Activated CD4-positive, alpha-beta memory T cell treated with anti-CD3 and anti-CD28 coated beads for 36 hours (primary cell): ENCODE measurements at regions not wholly inside any gene's neighbourhood (a gene's known extent, or its start where the extent isn't known, plus 50 kb on each side); places are given as distances from the start of the nearest gene placed in this dataset.

Source experiments
- CTCF ChIA-PET: fragments of 350-600 bp; sonication (Branson Sonifier 250); formaldehyde crosslinking; loops from one replicate; lab custom pipeline; 2021; ENCODE audit warnings: antibody characterized with exemption, inconsistent platforms; lab: Charles Lee
- POLR2A ChIA-PET: fragments of 350-600 bp; sonication (Branson Sonifier 250); formaldehyde crosslinking; loops from one replicate; lab custom pipeline; 2021; ENCODE audit warnings: antibody characterized with exemption; lab: Charles Lee
- DNase-seq: peaks from one replicate; pipeline ENCODE4 v3.0.0-alpha.2; 2020
- H3K27ac Mint-ChIP-seq: one replicate; pipeline ENCODE4 v1.8.0; 2021; ENCODE audit warnings: mixed read lengths
- H3K27me3 Mint-ChIP-seq: one replicate; pipeline ENCODE4 v1.8.0; 2021; ENCODE audit warnings: mixed read lengths
- H3K36me3 Mint-ChIP-seq: one replicate; pipeline ENCODE4 v1.8.0; 2021; ENCODE audit warnings: mixed read lengths
- H3K4me1 Mint-ChIP-seq: one replicate; pipeline ENCODE4 v1.8.0; 2021; ENCODE audit warnings: low read depth, mixed read lengths
- H3K4me3 Mint-ChIP-seq: one replicate; pipeline ENCODE4 v1.8.0; 2021; ENCODE audit warnings: mild to moderate bottlenecking, mixed read lengths
- H3K9me3 Mint-ChIP-seq: one replicate; pipeline ENCODE4 v1.8.0; 2021; ENCODE audit warnings: mixed read lengths
- intact Hi-C: fragments of 100-400 bp; cut with micrococcal nuclease; formaldehyde crosslinking; loops from one replicate; pipeline ENCODE4 v1.15.1; 2023

DNA sequence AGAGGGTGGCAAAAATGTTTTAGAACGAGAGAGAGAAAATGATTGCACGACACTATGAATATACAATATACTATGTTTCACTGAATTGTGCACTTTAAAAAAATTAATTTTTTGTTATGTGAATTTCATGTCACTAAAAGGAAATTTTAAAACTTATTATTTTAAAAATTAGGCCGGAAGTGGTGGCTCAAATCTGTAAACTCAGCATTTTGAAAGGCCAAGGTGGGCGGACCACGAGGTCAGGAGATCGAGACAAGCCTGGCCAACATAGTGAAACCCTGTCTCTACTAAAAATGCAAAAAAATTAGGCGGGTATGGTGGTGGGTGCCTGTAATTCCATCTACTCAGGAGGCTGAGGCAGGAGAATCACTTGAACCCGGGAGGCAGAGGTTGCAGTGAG lies 642.5 kb downstream of the XPNPEP1 start:
- H3K27ac Mint-ChIP-seq: no peak overlapping the region
- DNase-seq: no peak
- no peak overlapping the region for H3K4me3 Mint-ChIP-seq
- no peaks in the 10 kb centered on the region for H3K4me1 Mint-ChIP-seq
- H3K9me3 Mint-ChIP-seq: no peaks in the 10 kb centered on the region
- no peaks in the 10 kb centered on the region for H3K27me3 Mint-ChIP-seq
- H3K36me3 Mint-ChIP-seq: no peaks in the 10 kb centered on the region
- CTCF ChIA-PET: no interaction called here
- POLR2A ChIA-PET: no interaction called here
- intact Hi-C loops: no loop called here

GRCh38 chr10:109277456-109277855 lies 645.9 kb downstream of the XPNPEP1 start:
- Mint-ChIP-seq H3K4me1 (no peaks in the 10 kb centered on the region), H3K9me3 (no peaks in the 10 kb centered on the region)
- intact Hi-C loops: no loop called here

DNA sequence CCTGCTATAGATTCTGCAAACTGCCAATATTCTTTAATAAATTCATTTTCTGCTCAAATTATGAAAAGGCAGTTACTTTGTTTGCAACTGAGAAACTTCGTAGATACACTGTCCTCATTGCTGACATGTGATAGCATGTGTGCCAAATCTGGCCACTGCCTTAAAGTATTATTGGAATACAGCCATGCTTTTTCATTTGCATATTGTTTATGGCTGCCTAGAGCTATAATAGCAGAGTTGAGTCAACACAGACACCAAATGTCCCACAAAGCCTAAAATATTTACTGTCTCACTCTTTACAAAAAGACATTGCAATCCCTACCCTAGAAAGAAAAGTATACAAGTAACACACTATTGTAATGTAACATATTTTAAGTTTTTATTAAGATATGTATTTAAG lies 647.4 kb downstream of the XPNPEP1 start:
- no peaks in the 10 kb centered on the region for H3K9me3 Mint-ChIP-seq
- no peak overlapping the region for H3K4me3 Mint-ChIP-seq
- H3K27ac Mint-ChIP-seq: no peak overlapping the region
- H3K4me1 Mint-ChIP-seq: no peaks in the 10 kb centered on the region
- ChIA-PET POLR2A (no interaction called here), CTCF (no interaction called here)
- intact Hi-C loops: no loop called here
- no peaks in the 10 kb centered on the region for H3K27me3 Mint-ChIP-seq
- no peaks in the 10 kb centered on the region for H3K36me3 Mint-ChIP-seq
- DNase-seq: no peak

More at GRCh38 chr10:109277456-109277855, 645.9 kb downstream of the XPNPEP1 start:
- no peak for DNase-seq
- H3K36me3 Mint-ChIP-seq: no peaks in the 10 kb centered on the region
- H3K27me3 Mint-ChIP-seq: no peaks in the 10 kb centered on the region
- no peak overlapping the region for H3K27ac Mint-ChIP-seq
- H3K4me3 Mint-ChIP-seq: no peak overlapping the region
- ChIA-PET POLR2A (no interaction called here), CTCF (no interaction called here)

DNA sequence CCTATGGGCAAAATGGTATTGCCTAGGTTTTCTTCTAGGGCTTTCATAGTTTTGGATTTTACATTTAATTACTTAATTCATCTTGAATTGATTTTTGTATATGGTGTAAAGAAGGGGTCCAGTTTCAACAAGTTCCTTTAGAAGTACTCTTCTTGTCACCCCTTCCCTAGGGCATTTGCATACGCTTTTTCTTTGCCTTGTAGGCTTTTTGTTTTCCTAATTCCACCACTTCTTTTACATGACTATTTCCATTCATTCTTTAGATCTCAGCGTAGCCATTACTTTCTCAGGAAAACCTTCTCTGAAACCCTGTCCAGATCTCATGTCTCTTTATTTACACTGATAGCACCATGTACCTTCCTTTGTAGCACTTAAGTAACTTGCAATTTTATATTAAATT lies 648.6 kb downstream of the XPNPEP1 start:
- Mint-ChIP-seq H3K4me1 (no peaks in the 10 kb centered on the region), H3K4me3 (no peak overlapping the region), H3K36me3 (no peaks in the 10 kb centered on the region), H3K27me3 (no peaks in the 10 kb centered on the region), H3K27ac (no peak overlapping the region), H3K9me3 (no peaks in the 10 kb centered on the region)
- CTCF ChIA-PET: no interaction called here
- POLR2A ChIA-PET: no interaction called here
- DNase-seq: no peak
- intact Hi-C loops: no loop called here

- H3K9me3 Mint-ChIP-seq: peaks cover 7% of the 10 kb centered on the region
Measured at GRCh38 chr10:109270173-109270572, 653.1 kb downstream of the XPNPEP1 start.

DNA sequence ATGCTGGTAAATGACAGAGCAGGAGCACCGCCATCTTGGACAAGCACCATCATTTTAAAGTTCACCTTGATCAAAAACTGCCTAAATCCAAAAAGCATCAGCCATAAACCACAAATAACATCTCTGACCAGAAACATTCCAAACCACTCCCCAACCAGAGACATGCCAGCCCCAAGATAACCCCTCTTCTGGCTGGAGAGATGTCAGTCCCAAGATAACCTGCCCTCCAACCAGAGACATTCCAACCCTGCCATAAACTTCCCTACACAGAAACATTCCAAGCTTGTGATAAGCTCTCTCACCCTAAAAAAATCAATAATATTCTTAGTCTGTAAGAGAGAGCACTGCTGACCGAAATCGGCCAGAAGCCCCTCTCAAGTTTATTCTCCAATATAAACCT lies 659.3 kb downstream of the XPNPEP1 start:
- Mint-ChIP-seq H3K9me3 (peaks cover 18% of the 10 kb centered on the region), H3K4me1 (no peaks in the 10 kb centered on the region), H3K27me3 (no peaks in the 10 kb centered on the region), H3K27ac (no peak overlapping the region), H3K4me3 (no peak overlapping the region), H3K36me3 (no peaks in the 10 kb centered on the region)
- POLR2A ChIA-PET: no interaction called here
- CTCF ChIA-PET: no interaction called here
- intact Hi-C loops: no loop called here
- DNase-seq: no peak

More at GRCh38 chr10:109270173-109270572, 653.1 kb downstream of the XPNPEP1 start:
- intact Hi-C loops: no loop called here
- DNase-seq: no peak
- H3K4me1 Mint-ChIP-seq: no peaks in the 10 kb centered on the region
- H3K36me3 Mint-ChIP-seq: no peaks in the 10 kb centered on the region
- POLR2A ChIA-PET: no interaction called here
- H3K4me3 Mint-ChIP-seq: no peak overlapping the region
- CTCF ChIA-PET: no interaction called here
- no peak overlapping the region for H3K27ac Mint-ChIP-seq
- no peaks in the 10 kb centered on the region for H3K27me3 Mint-ChIP-seq

- Mint-ChIP-seq H3K9me3 (peaks cover 13% of the 10 kb centered on the region), H3K27ac (no peak overlapping the region), H3K4me3 (no peak overlapping the region), H3K4me1 (no peaks in the 10 kb centered on the region), H3K27me3 (no peaks in the 10 kb centered on the region), H3K36me3 (no peaks in the 10 kb centered on the region)
- intact Hi-C loops: no loop called here
- ChIA-PET CTCF (no interaction called here), POLR2A (no interaction called here)
- no peak for DNase-seq
Measured at GRCh38 chr10:109261231-109261630, 662.1 kb downstream of the XPNPEP1 start.

GRCh38 chr10:109259293-109259692 lies 664.0 kb downstream of the XPNPEP1 start:
- H3K4me1 Mint-ChIP-seq: no peaks in the 10 kb centered on the region
- DNase-seq: no peak
- intact Hi-C loops: no loop called here
- H3K4me3 Mint-ChIP-seq: no peak overlapping the region
- no peaks in the 10 kb centered on the region for H3K27me3 Mint-ChIP-seq
- no peak overlapping the region for H3K27ac Mint-ChIP-seq
- no peaks in the 10 kb centered on the region for H3K36me3 Mint-ChIP-seq
- POLR2A ChIA-PET: no interaction called here
- CTCF ChIA-PET: no interaction called here
- H3K9me3 Mint-ChIP-seq: peaks cover 11% of the 10 kb centered on the region

DNA sequence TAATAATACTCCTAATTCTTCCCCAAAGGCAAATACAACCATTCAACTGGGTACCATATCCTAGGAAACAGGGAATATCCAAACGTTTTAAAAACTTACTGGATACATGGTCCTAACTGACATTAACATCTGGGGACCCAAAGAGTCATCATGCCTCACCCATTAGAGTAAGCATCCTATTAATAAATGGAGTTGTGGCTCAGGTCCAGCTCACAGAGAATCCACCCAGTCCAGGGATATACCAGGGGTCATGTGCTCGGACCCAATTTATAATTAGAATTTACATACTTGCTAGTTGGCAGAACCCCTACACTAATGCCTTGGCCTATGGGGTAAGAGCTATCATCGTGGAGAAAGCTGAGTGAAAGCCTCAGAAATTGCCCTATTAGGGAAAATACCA lies 670.0 kb downstream of the XPNPEP1 start:
- no peaks in the 10 kb centered on the region for H3K4me1 Mint-ChIP-seq

DNA sequence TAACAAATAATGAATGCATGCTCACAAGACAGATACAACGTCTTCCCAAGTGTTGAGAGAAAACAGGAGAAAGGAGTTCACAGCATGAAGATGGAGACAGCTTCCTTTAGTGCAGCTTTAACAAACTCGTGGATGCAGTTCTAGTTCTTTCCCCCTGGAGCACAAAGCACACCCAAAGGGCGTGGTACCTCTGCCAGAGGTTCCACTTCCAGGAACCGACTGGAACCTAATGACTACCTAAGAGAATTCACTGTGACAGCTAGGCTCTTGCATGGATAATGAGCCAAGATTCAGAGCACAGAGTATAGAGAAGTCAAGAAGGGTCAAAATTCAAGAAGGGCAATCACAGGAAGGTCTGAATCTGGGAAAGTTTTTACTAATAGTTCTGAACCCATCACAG lies 673.2 kb downstream of the XPNPEP1 start:
- intact Hi-C loops: no loop called here
- Mint-ChIP-seq H3K4me3 (no peak overlapping the region), H3K36me3 (no peaks in the 10 kb centered on the region), H3K27me3 (no peaks in the 10 kb centered on the region), H3K4me1 (no peaks in the 10 kb centered on the region), H3K27ac (no peak overlapping the region), H3K9me3 (peaks cover 11% of the 10 kb centered on the region)
- no peak for DNase-seq
- ChIA-PET CTCF (no interaction called here), POLR2A (no interaction called here)

More for the DNA sequence above, 670.0 kb downstream of the XPNPEP1 start:
- Mint-ChIP-seq H3K36me3 (no peaks in the 10 kb centered on the region), H3K27ac (no peak overlapping the region), H3K9me3 (peaks cover 3% of the 10 kb centered on the region), H3K27me3 (no peaks in the 10 kb centered on the region), H3K4me3 (no peak overlapping the region)
- ChIA-PET CTCF (no interaction called here), POLR2A (no interaction called here)
- DNase-seq: no peak
- intact Hi-C loops: no loop called here

DNA sequence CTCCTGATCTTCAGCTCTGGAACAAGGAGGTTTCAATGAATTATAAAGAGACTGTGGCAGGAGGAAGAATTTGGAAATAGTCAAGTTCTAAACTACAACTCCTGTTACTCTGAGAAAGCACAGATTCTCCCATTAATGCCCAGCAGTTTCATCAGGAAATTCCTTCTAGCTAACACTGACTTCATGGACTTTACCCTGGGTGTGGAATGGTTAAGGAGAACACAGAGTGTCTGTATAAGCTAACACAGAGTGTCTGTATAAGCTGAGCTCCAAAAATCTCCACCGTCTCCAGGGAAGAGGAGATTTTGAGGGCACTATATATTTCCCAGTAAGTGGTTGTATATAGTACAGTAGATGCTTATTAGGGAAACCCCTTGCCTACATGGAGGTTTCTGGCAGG lies 675.5 kb downstream of the XPNPEP1 start:
- H3K4me1 Mint-ChIP-seq: no peaks in the 10 kb centered on the region
- no peak overlapping the region for H3K27ac Mint-ChIP-seq
- H3K4me3 Mint-ChIP-seq: no peak overlapping the region
- intact Hi-C loops: no loop called here
- H3K36me3 Mint-ChIP-seq: no peaks in the 10 kb centered on the region
- DNase-seq: no peak
- ChIA-PET POLR2A (no interaction called here), CTCF (no interaction called here)
- peaks cover 18% of the 10 kb centered on the region for H3K9me3 Mint-ChIP-seq
- H3K27me3 Mint-ChIP-seq: no peaks in the 10 kb centered on the region

- Mint-ChIP-seq H3K27me3 (no peaks in the 10 kb centered on the region), H3K4me1 (no peaks in the 10 kb centered on the region), H3K9me3 (peaks cover 17% of the 10 kb centered on the region), H3K27ac (no peak overlapping the region), H3K36me3 (no peaks in the 10 kb centered on the region), H3K4me3 (no peak overlapping the region)
- intact Hi-C loops: no loop called here
- no peak for DNase-seq
- POLR2A ChIA-PET: no interaction called here
- CTCF ChIA-PET: no interaction called here
Measured at GRCh38 chr10:109245821-109246220, 677.5 kb downstream of the XPNPEP1 start.

- CTCF ChIA-PET: no interaction called here
- Mint-ChIP-seq H3K27ac (no peak overlapping the region), H3K4me1 (no peaks in the 10 kb centered on the region), H3K4me3 (no peak overlapping the region), H3K27me3 (no peaks in the 10 kb centered on the region), H3K9me3 (peaks cover 11% of the 10 kb centered on the region), H3K36me3 (no peaks in the 10 kb centered on the region)
- no peak for DNase-seq
- POLR2A ChIA-PET: no interaction called here
- intact Hi-C loops: no loop called here
Measured at GRCh38 chr10:109239371-109239770, 683.9 kb downstream of the XPNPEP1 start.

DNA sequence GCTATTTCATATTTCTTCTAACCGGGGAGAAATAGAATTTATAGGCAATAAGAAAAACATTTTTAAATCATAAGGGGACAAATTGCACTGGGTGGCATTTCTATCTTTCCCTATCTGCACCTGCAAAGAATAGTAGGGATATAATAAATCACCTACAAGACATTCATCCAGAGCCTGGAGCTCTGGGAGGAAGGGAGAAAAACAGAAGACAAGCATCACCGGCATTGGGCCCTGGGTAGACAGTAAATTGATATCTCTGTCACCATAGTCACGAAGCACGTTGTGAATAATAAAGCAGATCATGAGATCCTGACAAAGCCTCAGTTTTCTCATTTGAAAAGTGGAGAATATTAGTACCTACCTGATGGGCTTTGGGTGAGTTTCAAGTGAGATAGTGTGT lies 685.6 kb downstream of the XPNPEP1 start:
- POLR2A ChIA-PET: no interaction called here
- CTCF ChIA-PET: no interaction called here
- Mint-ChIP-seq H3K36me3 (no peaks in the 10 kb centered on the region), H3K27me3 (no peaks in the 10 kb centered on the region), H3K9me3 (peaks cover 4% of the 10 kb centered on the region), H3K27ac (no peak overlapping the region), H3K4me1 (no peaks in the 10 kb centered on the region), H3K4me3 (no peak overlapping the region)
- intact Hi-C loops: no loop called here
- DNase-seq: no peak
